SK-N-SH (cell line): ENCODE measurements at regions not wholly inside any gene's neighbourhood (a gene's known extent, or its start where the extent isn't known, plus 50 kb on each side); places are given as distances from the start of the nearest gene placed in this dataset.

Experiments
- CTCF ChIA-PET: fragments of 300-600, 350-600 bp; formaldehyde crosslinking; extraction: SDS; loops from one replicate; lab custom pipeline; 2021; lab: Yijun Ruan, JAX
- POLR2A ChIA-PET: fragments of 350-600 bp; sonication (Branson Sonifier 250); formaldehyde crosslinking; extraction: SDS; loops from one replicate; lab custom pipeline; 2020; ENCODE audit warnings: antibody characterized with exemption, inconsistent platforms; lab: Yijun Ruan, JAX
- DNase-seq: peaks from one replicate; pipeline ENCODE4 v3.0.0; 2012
- H2AFZ ChIP-seq: fragments of 200-600 bp; sonication (generic); 2 replicates; pipeline ENCODE4 v1.8.1; 2016; ENCODE audit warnings: antibody characterized with exemption, mild to moderate bottlenecking, low read depth
- H3F3A ChIP-seq: fragments of 200-600 bp; sonication (generic); replicated peaks from 2 replicates; pipeline ENCODE3; 2016; ENCODE audit warnings: antibody characterized with exemption, mild to moderate bottlenecking; ENCODE audit not compliant: insufficient read depth
- H3K27ac ChIP-seq, 2 experiments: fragments of 200-500 bp in 1 of 2; fragments of 200-600 bp in 1 of 2; sonication (Bioruptor generic) in 1 of 2; sonication (generic), shearing (Covaris generic) in 1 of 2; 2 replicates each; pipeline versions ENCODE4 v1.5.1 to v1.6.1; 2014 to 2016; ENCODE audit warnings: low read depth in 2 of 2, inconsistent platforms in 1 of 2, low read length in 1 of 2, mild to moderate bottlenecking in 1 of 2, mixed read lengths in 1 of 2
- H3K27me3 ChIP-seq: fragments of 200-600 bp; sonication (generic), shearing (Covaris generic); 2 replicates; pipeline ENCODE4 v1.6.1; 2016; ENCODE audit warnings: mixed run types; ENCODE audit not compliant: insufficient read depth
- H3K36me3 ChIP-seq, 2 experiments: fragments of 200-500 bp in 1 of 2; fragments of 200-600 bp in 1 of 2; sonication (Bioruptor generic) in 1 of 2; sonication (generic) in 1 of 2; replicated peaks in 1 of 2; 2 replicates each; pipeline versions ENCODE3 to v1.5.1; 2014 to 2016; ENCODE audit warnings: low read length in 1 of 2, mild to moderate bottlenecking in 1 of 2; ENCODE audit not compliant: insufficient read depth in 2 of 2, control insufficient read depth in 1 of 2
- H3K4me1 ChIP-seq, 2 experiments: fragments of 200-500 bp in 1 of 2; fragments of 200-600 bp in 1 of 2; sonication (Bioruptor generic) in 1 of 2; sonication (generic), shearing (Covaris generic) in 1 of 2; 2 replicates each; pipeline versions ENCODE4 v1.5.1 to v1.6.1; 2014 to 2016; ENCODE audit warnings: low read depth in 1 of 2, low read length in 1 of 2, mixed run types in 1 of 2; ENCODE audit not compliant: insufficient read depth in 2 of 2, control insufficient read depth in 1 of 2
- H3K4me2 ChIP-seq: fragments of 200-600 bp; sonication (generic), shearing (Covaris generic); 2 replicates; pipeline ENCODE4 v1.6.1; 2017; ENCODE audit warnings: mixed run types
- H3K4me3 ChIP-seq, 2 experiments: fragments of 200-500 bp in 1 of 2; fragments of 200-600 bp in 1 of 2; sonication (Bioruptor generic) in 1 of 2; sonication (generic), shearing (Covaris generic) in 1 of 2; 2 replicates each; pipeline versions ENCODE4 v1.5.1 to v1.8.1; 2014 to 2016; ENCODE audit warnings: low read depth in 2 of 2, inconsistent platforms in 1 of 2, low read length in 1 of 2, mild to moderate bottlenecking in 1 of 2, mixed read lengths in 1 of 2, moderate library complexity in 1 of 2
- H3K79me2 ChIP-seq: fragments of 200-600 bp; sonication (generic); 2 replicates; pipeline ENCODE4 v1.8.1; 2017; ENCODE audit warnings: mild to moderate bottlenecking; ENCODE audit not compliant: insufficient read depth
- H3K9ac ChIP-seq: fragments of 200-600 bp; sonication (generic); 2 replicates; pipeline ENCODE4 v1.6.1; 2017; ENCODE audit warnings: mixed run types
- H3K9me2 ChIP-seq: fragments of 200-600 bp; sonication (generic); 2 replicates; pipeline ENCODE4 v1.6.1; 2017; ENCODE audit warnings: mixed run types
- H3K9me3 ChIP-seq: fragments of 200-600 bp; sonication (generic); 2 replicates; pipeline ENCODE4 v1.6.1; 2017; ENCODE audit warnings: mixed run types, mild to moderate bottlenecking, moderate library complexity
- H4K20me1 ChIP-seq: fragments of 200-600 bp; sonication (generic); 2 replicates; pipeline ENCODE4 v1.6.1; 2017; ENCODE audit warnings: mild to moderate bottlenecking, mixed run types; ENCODE audit not compliant: insufficient read depth
- CHD2 ChIP-seq: fragments of 150-350 bp; IDR thresholded peaks from 2 replicates; pipeline ENCODE4 v1.6.1; 2018; ENCODE audit warnings: low read length; ENCODE audit not compliant: partially characterized antibody
- ELF1 ChIP-seq: IDR thresholded peaks from 2 replicates; pipeline ENCODE4 v1.4.0; 2012
- EP300 ChIP-seq, 2 experiments: IDR thresholded peaks; 2 replicates each; pipeline versions ENCODE4 v1.4.0 to v1.6.1; 2012; ENCODE audit warnings: borderline replicate concordance in 1 of 2, low read depth in 1 of 2, low read length in 1 of 2
- FOSL2 ChIP-seq: IDR thresholded peaks from 2 replicates; pipeline ENCODE4 v1.4.0; 2012; ENCODE audit warnings: low read depth, mild to moderate bottlenecking, moderate library complexity, borderline replicate concordance
- GABPA ChIP-seq: IDR thresholded peaks from 2 replicates; pipeline ENCODE4 v1.4.0; 2012; ENCODE audit warnings: low read depth, mild to moderate bottlenecking
- GATA2 ChIP-seq: sonication (generic); formaldehyde crosslinking; IDR thresholded peaks from 2 replicates; pipeline ENCODE4 v1.5.0; 2020; ENCODE audit warnings: mild to moderate bottlenecking, missing genetic modification reagents
- IRF3 ChIP-seq: fragments of 150-350 bp; IDR thresholded peaks from 2 replicates; pipeline ENCODE4 v1.6.1; 2016; ENCODE audit warnings: mild to moderate bottlenecking, low read depth, low read length
- JUND ChIP-seq: IDR thresholded peaks from 2 replicates; pipeline ENCODE4 v1.4.0; 2012
- MAX ChIP-seq: IDR thresholded peaks from 2 replicates; pipeline ENCODE4 v1.4.0; 2012; ENCODE audit warnings: low read depth
- MEF2A ChIP-seq: IDR thresholded peaks from 2 replicates; pipeline ENCODE4 v1.4.0; 2012; ENCODE audit warnings: low read depth, borderline replicate concordance
- MXI1 ChIP-seq: IDR thresholded peaks from 2 replicates; pipeline ENCODE4 v1.6.1; 2012; ENCODE audit warnings: mild to moderate bottlenecking, low read depth, low read length, improper control_type of control experiment
- NFIC ChIP-seq: IDR thresholded peaks from 2 replicates; pipeline ENCODE4 v1.4.0; 2012; ENCODE audit warnings: borderline replicate concordance
- PBX3 ChIP-seq: IDR thresholded peaks from 2 replicates; pipeline ENCODE4; 2012
- POLR2AphosphoS5 ChIP-seq: IDR thresholded peaks from 2 replicates; pipeline ENCODE4 v1.6.1; 2012; ENCODE audit warnings: low read depth, low read length
- RFX5 ChIP-seq: IDR thresholded peaks from 2 replicates; pipeline ENCODE4 v1.6.1; 2012; ENCODE audit warnings: mild to moderate bottlenecking, improper control_type of control experiment, low read length
- TAF1 ChIP-seq: IDR thresholded peaks from 2 replicates; pipeline ENCODE4 v1.6.1; 2012; ENCODE audit warnings: low read depth, mild to moderate bottlenecking, low read length, moderate library complexity, borderline replicate concordance
- TEAD4 ChIP-seq: IDR thresholded peaks from 2 replicates; pipeline ENCODE4 v1.4.0; 2012; ENCODE audit warnings: mild to moderate bottlenecking, borderline replicate concordance; ENCODE audit not compliant: insufficient read depth
- USF1 ChIP-seq: IDR thresholded peaks from 2 replicates; pipeline ENCODE4 v1.4.0; 2012; ENCODE audit warnings: low read depth, borderline replicate concordance
- YY1 ChIP-seq: IDR thresholded peaks from 2 replicates; pipeline ENCODE4 v1.4.0; 2012; ENCODE audit warnings: low read depth, mild to moderate bottlenecking
- ZBTB33 ChIP-seq: IDR thresholded peaks from 2 replicates; pipeline ENCODE4 v1.4.0; 2012; ENCODE audit warnings: low read depth, borderline replicate concordance

GRCh38 chr3:55235416-55235815 lies 251.7 kb downstream of the WNT5A start:
- Histone ChIP-seq H3K9ac (no peak overlapping the region), H3K27me3 (no peaks in the 10 kb centered on the region), H2AFZ (no peak overlapping the region), H4K20me1 (no peaks in the 10 kb centered on the region), H3K4me1 (no peaks in the 10 kb centered on the region), H3K9me2 (no peaks in the 10 kb centered on the region), H3K27ac (no peak overlapping the region), H3K9me3 (no peaks in the 10 kb centered on the region), H3K4me3 (no peak overlapping the region), H3K36me3 (no peaks in the 10 kb centered on the region), H3F3A (no peaks in the 10 kb centered on the region), H3K4me2 (no peak overlapping the region), H3K79me2 (no peaks in the 10 kb centered on the region)
- TF ChIP-seq CHD2: no peak
- TF ChIP-seq PBX3: no peak
- no peak for TF ChIP-seq MAX
- no peak for TF ChIP-seq NFIC
- TF ChIP-seq POLR2AphosphoS5: no peak
- TF ChIP-seq YY1: no peak
- TF ChIP-seq JUND: no peak
- TF ChIP-seq USF1: no peak
- no peak for TF ChIP-seq GATA2 (CRISPR knock-in tag)
- TF ChIP-seq GABPA: no peak
- TF ChIP-seq ZBTB33: no peak
- no peak for TF ChIP-seq TAF1
- no peak for TF ChIP-seq RFX5
- no peak for TF ChIP-seq MXI1
- TF ChIP-seq FOSL2: no peak
- TF ChIP-seq TEAD4: no peak
- no peak for TF ChIP-seq EP300 (IDR thresholded peaks at IDR 0.05; ENCODE audit: borderline replicate concordance in 1 of 2, low read depth in 1 of 2, low read length in 1 of 2)
- TF ChIP-seq IRF3: no peak
- TF ChIP-seq MEF2A: no peak
- no peak for TF ChIP-seq ELF1
- CTCF ChIA-PET: no interaction called here
- POLR2A ChIA-PET: no interaction called here
- DNase-seq: no peak
